ENCODE measurements at regions not wholly inside any gene's neighbourhood (a gene's known extent, or its start where the extent isn't known, plus 50 kb on each side); places are given as distances from the start of the nearest gene placed in this dataset.

DNA sequence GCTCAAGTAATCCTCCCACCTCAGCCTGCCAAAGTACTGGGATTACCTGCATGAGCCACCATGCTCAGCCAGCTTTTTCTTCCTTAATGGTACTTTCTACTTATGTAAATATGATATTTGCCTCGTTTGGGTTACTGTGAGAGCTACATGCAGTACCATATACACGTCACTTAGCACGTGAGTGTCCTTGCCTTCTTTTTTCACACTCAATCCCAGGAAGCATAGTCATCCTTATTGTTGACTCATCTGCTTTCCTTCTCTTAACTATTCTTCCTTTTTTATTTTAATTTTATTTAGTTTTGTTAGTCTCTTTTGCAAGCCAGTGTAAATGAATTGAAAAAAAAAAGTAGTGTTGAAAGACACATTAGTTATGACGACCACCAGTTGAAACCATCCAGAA lies 205.9 kb downstream of the HIPK3 start:
- H3K27ac ChIP-seq (ENCODE audit: insufficient read depth, low read depth, low read length): no peak overlapping the region
- peaks cover 2% of the 10 kb centered on the region for H4K20me1 ChIP-seq (replicated peaks; ENCODE audit: control insufficient read depth, extremely low read depth, insufficient read depth, low read length)
- ChIA-PET CTCF (interaction anchor here (1.1 to 1.4 kb wide), 3 partner anchors 11 to 101 kb away, joined by 3 to 6 read pairs (median 4); no protein-coding TSS in a partner anchor), POLR2A (no interaction called here)
- no peak overlapping the region for H3K9ac ChIP-seq (replicated peaks; ENCODE audit: extremely low read depth, insufficient read depth, low read length)
- peaks cover 5% of the 10 kb centered on the region for H3K4me1 ChIP-seq (ENCODE audit: control insufficient read depth, extremely low read depth, insufficient read depth, low read length)
- BruUV-seq (replicated peaks): no TSS peak
- H2AFZ ChIP-seq (ENCODE audit: low read depth, low read length): no peak overlapping the region
- no peak overlapping the region for H3K4me3 ChIP-seq (replicated peaks in 1 of 3; ENCODE audit: insufficient read depth in 1 of 3, low read depth in 1 of 3, low read length in 3 of 3)
- H3K79me2 ChIP-seq (ENCODE audit: control insufficient read depth, insufficient read depth, low read length): peaks cover 28% of the 10 kb centered on the region
- H3K9me1 ChIP-seq (replicated peaks; ENCODE audit: control insufficient read depth, extremely low read depth, insufficient read depth, low read length): no peaks in the 10 kb centered on the region
- no peaks in the 10 kb centered on the region for H3K27me3 ChIP-seq (ENCODE audit: control insufficient read depth in 2 of 2, insufficient read depth in 2 of 2, low read length in 2 of 2)
- TF ChIP-seq, protein P1, sequence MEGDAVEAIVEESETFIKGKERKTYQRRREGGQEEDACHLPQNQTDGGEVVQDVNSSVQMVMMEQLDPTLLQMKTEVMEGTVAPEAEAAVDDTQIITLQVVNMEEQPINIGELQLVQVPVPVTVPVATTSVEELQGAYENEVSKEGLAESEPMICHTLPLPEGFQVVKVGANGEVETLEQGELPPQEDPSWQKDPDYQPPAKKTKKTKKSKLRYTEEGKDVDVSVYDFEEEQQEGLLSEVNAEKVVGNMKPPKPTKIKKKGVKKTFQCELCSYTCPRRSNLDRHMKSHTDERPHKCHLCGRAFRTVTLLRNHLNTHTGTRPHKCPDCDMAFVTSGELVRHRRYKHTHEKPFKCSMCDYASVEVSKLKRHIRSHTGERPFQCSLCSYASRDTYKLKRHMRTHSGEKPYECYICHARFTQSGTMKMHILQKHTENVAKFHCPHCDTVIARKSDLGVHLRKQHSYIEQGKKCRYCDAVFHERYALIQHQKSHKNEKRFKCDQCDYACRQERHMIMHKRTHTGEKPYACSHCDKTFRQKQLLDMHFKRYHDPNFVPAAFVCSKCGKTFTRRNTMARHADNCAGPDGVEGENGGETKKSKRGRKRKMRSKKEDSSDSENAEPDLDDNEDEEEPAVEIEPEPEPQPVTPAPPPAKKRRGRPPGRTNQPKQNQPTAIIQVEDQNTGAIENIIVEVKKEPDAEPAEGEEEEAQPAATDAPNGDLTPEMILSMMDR (IDR thresholded peaks at IDR 0.05; ENCODE audit: extremely low read depth in 1 of 2, insufficient read depth in 1 of 2, low read depth in 1 of 2, low read length in 2 of 2): no peak
- no peak for TF ChIP-seq EZH2 (IDR thresholded peaks at IDR 0.05; ENCODE audit: borderline replicate concordance, low read depth, low read length, severe bottlenecking)
- TF ChIP-seq JUN (IDR thresholded peaks at IDR 0.05; ENCODE audit: borderline replicate concordance, insufficient read depth, insufficient read length, low read depth): peak; percentile 45
- no peak for TF ChIP-seq GATA2 (IDR thresholded peaks at IDR 0.05; ENCODE audit: insufficient read depth, insufficient read length, low read depth, low read length)
- peak; percentile 83 for TF ChIP-seq FOS (IDR thresholded peaks at IDR 0.05; ENCODE audit: borderline replicate concordance, insufficient read depth, low read length)
- H3K4me2 ChIP-seq (ENCODE audit: insufficient read depth, low read length): no peak overlapping the region
- H3K9me3 ChIP-seq (replicated peaks; ENCODE audit: control insufficient read depth, insufficient read depth, low read length): no peaks in the 10 kb centered on the region
- DNase-seq (ENCODE audit: low read depth, low spot score) (peak; percentile 47), FAIRE-seq (peak; percentile 74)
- intact Hi-C loops (cut with micrococcal nuclease): no loop called here
- dilution Hi-C loops (cut with MboI; ENCODE audit: extremely low pct_ligation_motif_present, low sequenced_read_pairs): no loop called here
- no peaks in the 10 kb centered on the region for H3K36me3 ChIP-seq (ENCODE audit: control insufficient read depth in 2 of 2, extremely low read depth in 1 of 2, insufficient read depth in 2 of 2, low read length in 2 of 2)
